HG03135 (cell line): ENCODE measurements at regions not wholly inside any gene's neighbourhood (a gene's known extent, or its start where the extent isn't known, plus 50 kb on each side); places are given as distances from the start of the nearest gene placed in this dataset.

Source experiments
- ATAC-seq: cut with Tn5 transposase; IDR thresholded peaks from one replicate; pipeline ENCODE4 v1.9.1; 2021; ENCODE audit warnings: mild to moderate bottlenecking, moderate library complexity; ENCODE audit not compliant: unreplicated experiment

DNA sequence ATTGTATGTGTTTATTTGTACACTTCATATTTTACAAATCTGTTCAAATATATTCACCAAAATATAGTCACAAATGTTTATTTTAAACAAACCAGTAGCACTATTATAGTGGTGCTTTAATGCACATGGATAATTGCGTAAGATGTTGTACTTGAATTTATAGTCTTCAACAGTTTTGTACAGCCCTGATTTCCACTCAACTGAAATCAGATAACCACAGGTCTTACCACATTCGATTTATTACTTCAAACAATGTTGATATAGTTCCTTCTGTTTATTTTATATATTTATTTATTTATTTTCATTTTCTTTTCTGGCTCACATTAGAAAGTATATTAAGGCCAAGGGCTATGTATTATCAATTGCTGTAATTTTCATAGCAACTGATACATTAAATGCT is 99.4 kb upstream of the ZNF804A start:
- ATAC-seq, result no peak

DNA sequence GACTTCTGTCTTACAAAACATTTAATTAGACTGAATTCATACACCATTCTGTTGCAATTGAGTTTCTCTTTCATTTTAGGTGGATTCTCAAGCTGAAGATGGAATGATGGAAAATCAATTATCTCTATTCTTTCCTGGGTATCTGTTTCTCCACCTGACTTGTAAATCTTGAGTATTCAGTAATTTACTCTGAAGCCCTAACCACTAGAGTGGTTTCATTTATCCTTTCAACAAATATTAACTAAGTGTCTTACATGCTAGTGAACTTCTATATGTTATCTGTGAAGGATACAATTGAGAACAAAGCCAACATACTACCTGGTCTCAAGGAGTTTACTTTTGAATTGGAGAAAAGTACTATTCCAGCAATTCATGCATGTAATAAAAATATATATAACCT is 94.1 kb upstream of the ZNF804A start:
- ATAC-seq, result no peak

DNA sequence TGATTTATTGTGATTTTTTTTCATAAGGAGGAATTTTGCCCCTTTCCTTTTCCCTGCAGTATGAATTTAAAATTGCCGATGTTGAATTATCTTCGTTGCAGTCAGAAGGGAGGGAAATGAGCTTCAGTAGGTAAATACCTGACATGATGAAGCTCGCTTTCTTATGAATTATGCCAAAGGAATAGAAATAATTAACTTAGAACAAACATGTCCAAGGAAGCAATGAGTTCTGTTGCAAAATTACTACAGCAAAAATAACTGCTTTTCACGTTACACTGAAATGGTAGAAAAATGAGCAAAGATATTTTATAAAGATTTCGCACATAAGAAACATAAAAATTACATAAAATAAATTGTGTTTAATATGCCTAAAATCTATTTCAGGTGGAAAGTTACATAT is 91.1 kb upstream of the ZNF804A start:
- no peak for ATAC-seq

DNA sequence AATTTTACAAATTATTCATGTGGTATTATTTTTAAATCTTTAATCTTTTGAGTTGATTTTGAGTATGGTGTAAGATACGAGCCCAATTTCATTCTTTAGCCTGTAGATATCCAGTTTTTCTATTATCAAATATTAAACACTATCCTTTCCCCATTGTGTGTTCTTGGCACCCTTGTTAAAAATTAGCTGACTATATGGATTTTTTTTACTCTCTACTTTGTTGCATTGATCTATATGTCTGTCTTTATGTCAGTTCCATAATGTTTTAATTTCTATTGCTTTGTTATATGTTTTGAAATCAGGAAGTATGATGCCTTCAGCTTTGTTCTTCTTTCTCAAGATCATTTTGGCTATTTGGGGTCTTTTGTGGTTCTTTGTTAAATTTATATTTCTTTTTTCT is 80.9 kb upstream of the ZNF804A start:
- no peak for ATAC-seq

DNA sequence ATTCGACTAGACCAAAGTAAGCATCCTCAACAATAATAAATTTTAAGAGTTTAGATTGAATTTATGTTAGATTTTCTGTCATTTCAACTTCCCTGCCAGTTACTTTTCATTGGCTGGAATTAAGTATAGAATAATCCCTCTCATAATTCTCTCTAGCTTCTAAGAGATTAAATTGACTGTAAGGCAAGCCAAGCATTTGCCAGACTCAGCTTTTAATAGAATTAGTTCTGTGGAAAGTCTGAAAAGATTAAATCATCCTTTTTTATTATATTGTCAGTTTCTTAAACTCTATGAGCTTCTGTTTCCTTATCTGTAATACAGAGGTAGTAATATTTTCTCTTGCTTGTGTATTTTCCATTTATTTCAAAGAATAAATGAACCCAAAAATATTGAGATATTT is 77.9 kb upstream of the ZNF804A start:
- no peak for ATAC-seq

DNA sequence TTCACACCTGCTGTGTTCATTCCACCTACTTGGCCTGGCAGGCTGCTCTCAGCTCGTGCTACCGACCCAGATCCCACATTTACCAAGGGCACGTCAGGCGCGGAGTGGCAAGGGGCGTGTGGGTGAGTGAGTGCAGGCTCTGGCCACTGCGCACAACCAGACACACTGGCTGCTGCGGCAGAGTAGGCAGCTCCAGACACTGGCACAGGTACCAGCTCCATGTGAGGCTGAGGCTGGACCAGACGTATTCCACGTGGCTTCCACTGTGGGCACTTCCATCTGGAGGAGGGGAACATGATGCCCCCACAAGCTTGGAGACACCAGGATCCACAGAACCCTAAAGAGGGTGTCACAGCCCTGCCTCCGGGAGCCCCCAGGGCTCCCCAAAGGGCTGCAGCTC is 74.6 kb upstream of the ZNF804A start:
- ATAC-seq, result no peak

DNA sequence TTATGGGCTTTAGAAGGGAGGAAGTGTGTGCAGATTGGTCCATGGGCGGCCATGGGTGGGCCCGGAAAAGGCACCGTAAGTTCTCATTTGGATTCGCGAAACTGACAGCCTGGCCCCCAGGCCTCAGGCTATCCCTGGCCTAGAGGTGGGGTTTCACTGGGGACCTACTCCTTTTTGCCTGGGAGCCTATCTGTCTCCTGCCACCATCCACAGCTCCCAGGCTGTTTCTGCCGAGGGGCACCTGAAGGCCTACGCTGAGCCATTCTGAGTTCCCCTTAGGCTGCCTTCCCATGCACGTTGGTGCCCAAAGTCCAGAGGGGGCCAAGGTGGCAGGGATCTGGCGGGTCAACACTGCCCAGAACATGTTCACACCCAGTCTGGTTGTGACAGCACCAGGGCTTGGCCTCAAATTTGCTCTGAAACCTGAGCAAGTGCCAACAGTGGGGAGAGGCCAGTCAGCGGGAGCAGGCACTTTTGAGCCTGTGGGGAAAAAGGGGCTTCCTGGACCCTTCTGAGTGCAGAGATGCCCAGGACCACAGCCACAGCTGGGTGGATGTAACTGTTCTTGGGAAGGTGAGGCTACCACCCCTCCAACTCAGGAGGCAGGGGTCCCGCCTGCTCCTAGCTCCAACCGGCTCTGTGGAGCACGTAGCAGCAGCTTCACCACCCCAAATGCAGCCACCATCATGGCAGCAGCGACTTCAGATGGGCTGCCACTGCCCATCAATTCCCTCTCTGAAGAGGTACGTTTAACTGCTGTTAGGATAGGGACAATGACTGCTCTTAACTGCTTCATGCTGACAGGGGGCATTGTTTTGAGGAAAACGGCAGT is 73.6 kb upstream of the ZNF804A start:
- no peak for ATAC-seq

DNA sequence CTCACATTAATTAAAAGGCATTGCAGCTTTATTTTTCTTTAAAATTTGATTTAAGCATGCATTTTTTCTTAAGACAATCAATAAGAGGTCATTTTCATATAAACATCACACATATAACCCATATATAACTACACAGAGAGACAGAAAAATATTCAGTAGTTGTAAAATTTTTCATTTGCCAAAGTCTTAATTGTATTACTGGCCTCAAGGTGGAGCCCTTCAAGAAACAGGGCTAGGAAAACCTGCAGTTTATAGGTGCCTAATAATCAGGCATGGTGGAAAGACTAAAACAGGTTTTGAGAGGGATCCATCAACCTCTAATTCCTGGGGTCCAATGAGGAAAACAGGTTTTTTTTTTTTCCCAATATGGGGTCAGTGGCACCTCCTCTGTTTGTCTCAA is 71.3 kb upstream of the ZNF804A start:
- ATAC-seq, result no peak

DNA sequence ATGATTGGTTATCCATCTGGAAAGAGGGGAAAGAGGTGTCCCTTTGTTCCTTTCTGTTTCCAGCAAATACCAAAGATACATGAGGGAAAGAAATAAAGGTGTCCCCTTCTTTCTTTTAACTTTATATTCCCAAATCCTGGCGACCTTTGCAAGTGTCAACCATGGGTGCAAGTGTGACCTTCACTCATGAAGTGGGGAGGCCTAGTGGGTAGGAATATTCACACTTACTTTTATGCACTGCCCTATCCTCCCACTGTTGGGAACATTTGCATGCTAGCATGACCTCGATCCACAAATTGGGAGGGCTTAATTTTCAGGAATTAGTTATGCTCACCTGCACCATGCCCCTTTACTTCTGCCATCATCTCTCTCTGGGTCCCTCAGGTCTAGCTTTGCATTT is 70.2 kb upstream of the ZNF804A start:
- no peak for ATAC-seq

DNA sequence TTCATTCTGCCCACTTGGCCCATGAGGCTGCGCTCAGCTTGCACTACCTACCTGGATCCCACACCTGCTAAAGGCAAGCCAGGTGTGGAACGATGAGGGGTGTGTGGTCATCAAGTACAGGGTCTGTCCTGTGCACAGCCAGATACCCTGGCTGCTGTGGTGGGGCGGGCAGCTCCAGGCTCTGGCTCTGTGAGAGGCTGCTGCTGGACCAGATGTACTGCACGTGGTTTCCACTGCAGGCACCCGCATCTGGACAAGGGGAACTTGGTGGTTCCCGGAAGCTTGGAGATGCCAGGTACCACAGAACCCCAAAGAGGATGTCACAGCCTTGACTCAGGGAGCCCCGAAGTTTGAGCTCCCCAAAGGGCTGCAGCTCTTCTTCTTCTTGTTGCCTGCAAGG is 68.1 kb upstream of the ZNF804A start:
- ATAC-seq, result no peak

DNA sequence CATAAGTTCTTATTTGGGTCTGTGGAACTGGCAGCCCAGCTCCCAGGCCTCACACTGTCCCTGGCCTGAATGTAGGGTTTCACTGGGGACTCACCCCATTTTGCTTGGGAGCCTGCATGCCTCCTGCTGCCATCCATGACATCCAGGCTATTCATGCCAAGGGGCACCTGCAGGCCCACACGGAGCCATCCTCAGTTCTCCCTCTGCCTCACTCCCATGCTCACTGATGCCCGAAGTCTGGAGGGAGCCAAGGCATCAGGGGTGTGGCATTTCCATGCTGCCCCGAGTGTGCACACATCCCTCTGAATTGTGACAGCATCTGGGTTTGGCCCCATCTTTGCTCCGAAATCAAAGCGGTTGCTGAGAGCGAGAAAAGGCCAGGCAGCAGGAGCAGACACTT is 67.4 kb upstream of the ZNF804A start:
- ATAC-seq, result no peak

DNA sequence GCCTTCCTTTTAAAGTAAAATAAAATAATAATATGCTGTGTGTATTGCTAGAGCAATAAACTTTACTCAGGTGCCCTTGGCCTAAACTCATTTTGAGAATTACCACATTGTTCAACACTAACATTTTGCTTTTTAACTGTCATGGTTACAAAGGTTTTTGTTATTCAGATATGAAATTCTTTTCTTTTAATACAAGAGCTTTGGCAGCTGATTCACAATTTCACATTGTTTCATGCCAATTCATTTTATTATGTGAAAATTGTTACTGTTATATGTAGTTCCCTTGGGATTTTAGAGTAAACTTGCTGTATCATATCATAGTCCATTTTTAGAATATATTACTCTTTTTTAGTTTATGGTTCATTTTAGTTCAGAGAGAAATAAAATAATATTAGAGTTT is 65.8 kb upstream of the ZNF804A start:
- no peak for ATAC-seq

DNA sequence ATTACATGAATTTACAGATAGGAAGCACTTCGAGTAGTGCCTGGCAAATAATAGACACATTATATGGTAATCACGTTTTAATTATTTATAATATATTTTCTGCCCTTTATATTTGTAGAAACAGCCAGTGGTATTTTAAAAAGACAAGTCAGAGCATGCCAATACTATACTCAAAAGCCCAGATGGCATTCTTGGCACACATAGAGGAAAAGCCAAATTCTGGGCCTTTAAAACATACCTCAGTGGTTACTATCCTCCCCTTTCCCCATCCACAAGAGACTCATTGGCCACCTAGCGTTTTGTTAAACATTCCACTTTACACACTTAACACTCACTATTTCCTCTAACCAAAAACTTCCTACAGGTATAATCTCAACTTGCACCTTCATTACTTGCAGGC is 63.3 kb upstream of the ZNF804A start:
- no peak for ATAC-seq

DNA sequence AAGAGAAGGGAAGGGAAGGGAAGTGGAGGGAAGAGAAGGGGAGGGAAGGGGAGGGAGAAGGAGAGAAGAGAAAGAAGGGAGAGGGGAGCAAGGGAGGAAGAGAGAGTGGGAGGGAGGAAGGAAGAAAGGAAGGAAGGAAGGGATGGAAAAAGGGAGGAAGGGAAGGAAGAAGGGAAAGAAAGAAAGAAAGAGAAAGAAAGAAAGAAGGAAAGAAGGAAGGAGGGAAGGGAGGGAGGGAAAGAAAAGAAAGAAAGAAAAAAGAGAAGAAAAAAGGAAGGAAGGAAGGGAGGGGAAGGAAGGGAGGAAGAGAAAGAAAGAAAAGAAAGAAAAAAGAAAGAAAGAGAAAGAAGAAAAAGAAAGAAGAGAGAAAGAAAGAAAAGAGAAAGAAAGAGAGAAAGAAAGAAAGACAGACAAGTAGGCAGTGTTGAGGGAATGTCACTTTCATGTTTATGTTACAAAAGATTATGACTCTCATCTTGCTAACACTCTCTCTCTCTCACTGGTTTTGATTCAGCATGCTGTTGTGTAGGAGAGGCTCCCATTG is 58.0 kb upstream of the ZNF804A start:
- ATAC-seq, result no peak

DNA sequence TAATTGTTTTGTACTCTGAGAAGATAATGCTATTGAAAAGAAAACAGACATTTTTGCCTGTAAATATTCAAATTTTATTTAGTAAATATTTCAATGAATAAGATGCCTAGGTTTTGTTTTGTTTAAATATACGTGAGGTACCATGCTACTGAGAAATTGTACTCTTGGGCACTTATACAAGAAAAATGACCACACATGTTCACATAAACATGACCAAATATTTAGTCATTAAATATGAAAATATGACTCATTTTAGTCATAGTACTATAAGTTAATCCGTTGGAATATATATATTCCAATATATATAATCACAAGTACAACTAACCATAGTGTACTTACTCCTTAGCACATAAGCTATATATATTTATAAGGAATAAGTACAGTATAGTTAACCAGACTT is 56.7 kb upstream of the ZNF804A start:
- ATAC-seq, result no peak

DNA sequence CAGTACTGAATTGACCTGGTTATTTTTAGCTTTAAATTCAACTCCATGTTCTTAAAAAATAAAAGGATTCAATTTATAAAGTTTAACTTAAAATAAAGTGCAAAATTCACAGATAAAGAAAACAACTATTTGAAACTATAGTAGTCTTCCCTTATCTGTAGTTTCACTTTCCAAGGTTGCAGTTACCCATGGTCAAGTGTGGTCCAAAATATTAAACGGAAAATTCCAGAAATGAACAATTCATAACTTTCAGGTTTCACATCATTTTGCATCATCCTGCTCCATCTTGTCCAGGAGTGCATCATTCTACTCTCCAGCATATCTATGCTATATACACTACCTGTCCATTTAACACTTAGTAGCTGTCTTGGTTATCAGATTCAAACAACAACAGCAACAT is 54.5 kb upstream of the ZNF804A start:
- no peak for ATAC-seq
